H9 (cell line): ENCODE measurements at regions not wholly inside any gene's neighbourhood (a gene's known extent, or its start where the extent isn't known, plus 50 kb on each side); places are given as distances from the start of the nearest gene placed in this dataset.
A peak's percentile ranks its signal among the peaks of the same experiment; 100 is the strongest.

Experiments used
- DNase-seq: peaks from one replicate; pipeline ENCODE4 v3.0.0-alpha.2; 2017
- H2AFZ ChIP-seq: one replicate; pipeline ENCODE4 v1.6.1; 2013; ENCODE audit warnings: mild to moderate bottlenecking, low read length, control low read depth, moderate library complexity
- H2AK5ac ChIP-seq: 2 replicates; pipeline ENCODE4 v1.6.1; 2013; ENCODE audit warnings: low read length, control low read depth, mixed read lengths; ENCODE audit not compliant: insufficient read length
- H2BK120ac ChIP-seq: one replicate; pipeline ENCODE4 v1.6.1; 2013; ENCODE audit warnings: low read depth, mild to moderate bottlenecking, low read length, control low read depth, inconsistent platforms; ENCODE audit not compliant: poor library complexity, severe bottlenecking
- H2BK12ac ChIP-seq: 2 replicates; pipeline ENCODE4 v1.6.1; 2013; ENCODE audit warnings: low read length, control low read depth, mixed read lengths, low read depth; ENCODE audit not compliant: insufficient read length
- H2BK15ac ChIP-seq: 2 replicates; pipeline ENCODE4 v1.6.1; 2013; ENCODE audit warnings: low read depth, low read length, control low read depth
- H2BK20ac ChIP-seq: one replicate; pipeline ENCODE4 v1.6.1; 2013; ENCODE audit warnings: low read depth, mild to moderate bottlenecking, low read length, control low read depth, inconsistent platforms; ENCODE audit not compliant: poor library complexity, severe bottlenecking
- H2BK5ac ChIP-seq: 2 replicates; pipeline ENCODE4 v1.6.1; 2013; ENCODE audit warnings: low read length, control low read depth, mixed read lengths; ENCODE audit not compliant: insufficient read length
- H3K14ac ChIP-seq: 2 replicates; pipeline ENCODE4 v1.6.1; 2013; ENCODE audit warnings: low read length, control low read depth; ENCODE audit not compliant: insufficient read depth
- H3K18ac ChIP-seq: 2 replicates; pipeline ENCODE4 v1.6.1; 2013; ENCODE audit warnings: low read depth, mild to moderate bottlenecking, mixed read lengths, low read length, control low read depth; ENCODE audit not compliant: insufficient read length
- H3K23ac ChIP-seq: 2 replicates; pipeline ENCODE4 v1.6.1; 2013; ENCODE audit warnings: low read length, control low read depth, mixed read lengths, low read depth; ENCODE audit not compliant: insufficient read length
- H3K23me2 ChIP-seq: 2 replicates; pipeline ENCODE4 v1.6.1; 2013; ENCODE audit warnings: low read depth, mild to moderate bottlenecking, mixed read lengths, low read length, control low read depth; ENCODE audit not compliant: insufficient read length, poor library complexity, severe bottlenecking
- H3K27ac ChIP-seq: 2 replicates; pipeline ENCODE4 v1.5.1; 2013; ENCODE audit warnings: low read length, control low read depth, mixed read lengths, low read depth; ENCODE audit not compliant: insufficient read length
- H3K27me3 ChIP-seq: 2 replicates; pipeline ENCODE4 v1.6.1; 2013; ENCODE audit warnings: low read length, control low read depth, inconsistent platforms; ENCODE audit not compliant: insufficient read depth
- H3K4ac ChIP-seq: 2 replicates; pipeline ENCODE4 v1.6.1; 2013; ENCODE audit warnings: low read depth, mild to moderate bottlenecking, control low read depth, inconsistent platforms, low read length, moderate library complexity
- H3K4me1 ChIP-seq: 2 replicates; pipeline ENCODE4 v1.6.1; 2013; ENCODE audit warnings: low read length, control low read depth, inconsistent platforms; ENCODE audit not compliant: insufficient read depth
- H3K4me2 ChIP-seq: 2 replicates; pipeline ENCODE4 v1.6.1; 2013; ENCODE audit warnings: low read length, control low read depth, mixed read lengths; ENCODE audit not compliant: insufficient read length, insufficient read depth
- H3K56ac ChIP-seq: 2 replicates; pipeline ENCODE4 v1.6.1; 2013; ENCODE audit warnings: low read depth, mild to moderate bottlenecking, mixed read lengths, low read length, control low read depth; ENCODE audit not compliant: insufficient read length
- H3K79me1 ChIP-seq: 2 replicates; pipeline ENCODE4 v1.6.1; 2013; ENCODE audit warnings: low read depth, mild to moderate bottlenecking, moderate library complexity, low read length, control low read depth, inconsistent platforms; ENCODE audit not compliant: insufficient read depth, poor library complexity, severe bottlenecking
- H3K79me2 ChIP-seq: 2 replicates; pipeline ENCODE4 v1.6.1; 2013; ENCODE audit warnings: low read length, control low read depth, inconsistent platforms; ENCODE audit not compliant: insufficient read depth
- H3K9ac ChIP-seq: 2 replicates; pipeline ENCODE4 v1.6.1; 2013; ENCODE audit warnings: low read length, control low read depth, mixed read lengths; ENCODE audit not compliant: insufficient read length; ENCODE audit errors: extremely low read depth
- H3K9me3 ChIP-seq: one replicate; pipeline ENCODE4 v1.6.1; 2013; ENCODE audit warnings: low read depth, low read length, inconsistent platforms; ENCODE audit not compliant: control insufficient read depth
- H3T11ph ChIP-seq: one replicate; pipeline ENCODE4 v1.6.1; 2013; ENCODE audit warnings: mild to moderate bottlenecking, low read length, control low read depth, inconsistent platforms
- H4K20me1 ChIP-seq: one replicate; pipeline ENCODE4 v1.6.1; 2013; ENCODE audit not compliant: control insufficient read depth, insufficient read length, insufficient read depth
- H4K5ac ChIP-seq: 2 replicates; pipeline ENCODE4 v1.6.1; 2013; ENCODE audit warnings: low read depth, mild to moderate bottlenecking, mixed read lengths, low read length, control low read depth; ENCODE audit not compliant: insufficient read length
- H4K8ac ChIP-seq: replicated peaks from 2 replicates; pipeline ENCODE4 v1.6.1; 2013; ENCODE audit warnings: low read length, control low read depth, mixed read lengths, low read depth; ENCODE audit not compliant: insufficient read length
- H4K91ac ChIP-seq: 2 replicates; pipeline ENCODE4 v1.6.1; 2013; ENCODE audit warnings: low read depth, mild to moderate bottlenecking, moderate library complexity, mixed read lengths, low read length, control low read depth; ENCODE audit not compliant: insufficient read length
- H3K27ac Mint-ChIP-seq, 3 experiments: 2 replicates in 2 of 3; 3 replicates in 1 of 3; pipeline ENCODE4 v1.8.0; 2020 to 2021; ENCODE audit warnings: mixed read lengths in 3 of 3, mild to moderate bottlenecking in 1 of 3, moderate library complexity in 1 of 3
- H3K27me3 Mint-ChIP-seq: 2 replicates; pipeline ENCODE4 v1.8.0; 2021; ENCODE audit warnings: low read depth, mild to moderate bottlenecking, moderate library complexity, mixed read lengths
- H3K36me3 Mint-ChIP-seq, 3 experiments: 2 replicates in 2 of 3; 3 replicates in 1 of 3; pipeline ENCODE4 v1.8.0; 2020 to 2021; ENCODE audit warnings: low read depth in 3 of 3, mixed read lengths in 3 of 3; ENCODE audit not compliant: insufficient read depth in 1 of 3
- H3K4me1 Mint-ChIP-seq, 2 experiments: 2 replicates each; pipeline ENCODE4 v1.8.0; 2020; ENCODE audit warnings: mixed read lengths in 2 of 2
- H3K4me3 Mint-ChIP-seq, 2 experiments: 2 replicates in 1 of 2; 3 replicates in 1 of 2; pipeline ENCODE4 v1.8.0; 2020 to 2021; ENCODE audit warnings: mild to moderate bottlenecking in 2 of 2, mixed read lengths in 2 of 2, moderate library complexity in 1 of 2
- H3K9me3 Mint-ChIP-seq, 2 experiments: 2 replicates in 1 of 2; 3 replicates in 1 of 2; pipeline ENCODE4 v1.8.0; 2020; ENCODE audit warnings: mild to moderate bottlenecking in 2 of 2, mixed read lengths in 2 of 2, moderate library complexity in 1 of 2
- WGBS: extraction: QIAGEN DNeasy Blood & Tissue Kit; methylation state at CpG from one replicate; pipeline ENCODE4 v1.1.7; 2013; ENCODE audit warnings: missing lambda C conversion rate, low lambda C conversion rate, mixed read lengths; ENCODE audit not compliant: insufficient read length; ENCODE audit errors: extremely low coverage; 5-methylcytosine and 5-hydroxymethylcytosine counted together
- TF ChIP-seq, protein P1 (sequence below): fragments of 200-600 bp; sonication (generic); conservative IDR thresholded peaks from 3 replicates; pipeline ENCODE4 v1.8.0; 2021; ENCODE audit warnings: antibody characterized with exemption, mild to moderate bottlenecking

DNA sequence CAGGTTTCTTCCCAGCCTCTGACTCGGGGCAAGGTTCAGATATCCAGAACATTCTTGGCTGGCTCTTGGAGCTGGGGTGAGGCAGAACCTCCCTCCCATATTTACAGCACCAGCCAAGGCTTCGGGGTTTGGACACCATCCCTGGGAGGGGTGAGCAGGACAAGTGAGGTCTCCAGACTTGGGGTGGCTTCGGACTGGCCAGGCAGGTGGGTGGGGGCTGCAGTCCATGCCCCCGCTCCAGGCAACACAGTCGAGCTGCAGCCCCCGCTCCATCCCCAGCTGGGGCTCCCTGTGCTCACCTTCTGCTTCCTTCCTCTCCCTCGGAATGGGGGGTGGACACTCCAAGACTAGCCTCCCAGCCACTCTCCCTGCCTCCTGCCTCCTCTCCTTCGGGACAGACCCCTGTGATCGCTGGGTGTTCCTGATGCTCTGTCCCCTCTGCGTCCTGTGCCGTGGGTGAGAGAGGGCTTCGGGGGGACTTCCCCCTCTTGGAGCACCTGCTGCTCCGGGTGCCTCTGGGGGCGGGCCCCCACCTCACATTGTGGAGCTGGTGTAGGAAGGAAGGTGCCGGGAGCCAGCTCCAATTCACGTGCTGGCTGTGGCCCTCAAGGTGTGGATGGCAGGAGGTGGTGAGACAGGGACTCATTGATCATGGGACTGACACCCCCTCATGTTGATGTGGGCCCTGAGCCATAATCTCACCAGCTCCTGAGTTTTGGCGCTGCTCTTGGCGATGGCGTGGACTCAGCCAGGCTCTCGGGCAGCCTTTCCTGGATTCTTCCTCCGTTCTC is 189.2 kb downstream of the SEC14L1 start:
- no CpG with 5 or more reads among the region's 21 CpGs for WGBS
- no peaks in the 10 kb centered on the region; the same call in 1 of the 2 replicates for H3K79me2 ChIP-seq

More for the DNA sequence above, 189.2 kb downstream of the SEC14L1 start:
- H2BK12ac ChIP-seq, result no peak overlapping the region
- no peak overlapping the region for H3K27ac ChIP-seq
- H3K9ac ChIP-seq, result no peak overlapping the region
- no peaks in the 10 kb centered on the region for H3K79me1 ChIP-seq
- H4K91ac ChIP-seq, result no peak overlapping the region
- no peaks in the 10 kb centered on the region for H3K23me2 ChIP-seq
- H2BK15ac ChIP-seq, result no peak overlapping the region
- no peaks in the 10 kb centered on the region for H4K20me1 ChIP-seq
- H2AFZ ChIP-seq, result no peak overlapping the region
- H3K9me3 ChIP-seq, result no peaks in the 10 kb centered on the region
- H4K5ac ChIP-seq, result no peak overlapping the region
- no peak overlapping the region for H3K4ac ChIP-seq
- H2BK5ac ChIP-seq, result no peak overlapping the region
- peak; percentile 32 for DNase-seq
- H3K18ac ChIP-seq, result no peak overlapping the region
- H3K4me2 ChIP-seq, result no peak overlapping the region
- Mint-ChIP-seq H3K4me3 (no peak overlapping the region; a peak in 1 of 5 replicates), H3K9me3 (peaks cover 0 to 4% of the 10 kb centered on the region in 2 experiments; a peak in 1 of 5 replicates), H3K27me3 (no peaks in the 10 kb centered on the region), H3K4me1 (peaks cover 20% of the 10 kb centered on the region in 2 experiments), H3K36me3 (peaks cover 0 to 13% (median 3%) of the 10 kb centered on the region in 3 experiments; a peak in 4 of 7 replicates), H3K27ac (peak overlapping the region in 1 of 3 experiments; percentile 85; a peak in 2 of 7 replicates)
- no peak overlapping the region for H3K56ac ChIP-seq
- no peak overlapping the region for H2AK5ac ChIP-seq
- no peak overlapping the region for H3T11ph ChIP-seq
- H3K23ac ChIP-seq, result no peak overlapping the region
- no peak overlapping the region for H4K8ac ChIP-seq
- H2BK120ac ChIP-seq, result no peak overlapping the region
- H3K27me3 ChIP-seq, result no peaks in the 10 kb centered on the region
- TF ChIP-seq, protein P1, sequence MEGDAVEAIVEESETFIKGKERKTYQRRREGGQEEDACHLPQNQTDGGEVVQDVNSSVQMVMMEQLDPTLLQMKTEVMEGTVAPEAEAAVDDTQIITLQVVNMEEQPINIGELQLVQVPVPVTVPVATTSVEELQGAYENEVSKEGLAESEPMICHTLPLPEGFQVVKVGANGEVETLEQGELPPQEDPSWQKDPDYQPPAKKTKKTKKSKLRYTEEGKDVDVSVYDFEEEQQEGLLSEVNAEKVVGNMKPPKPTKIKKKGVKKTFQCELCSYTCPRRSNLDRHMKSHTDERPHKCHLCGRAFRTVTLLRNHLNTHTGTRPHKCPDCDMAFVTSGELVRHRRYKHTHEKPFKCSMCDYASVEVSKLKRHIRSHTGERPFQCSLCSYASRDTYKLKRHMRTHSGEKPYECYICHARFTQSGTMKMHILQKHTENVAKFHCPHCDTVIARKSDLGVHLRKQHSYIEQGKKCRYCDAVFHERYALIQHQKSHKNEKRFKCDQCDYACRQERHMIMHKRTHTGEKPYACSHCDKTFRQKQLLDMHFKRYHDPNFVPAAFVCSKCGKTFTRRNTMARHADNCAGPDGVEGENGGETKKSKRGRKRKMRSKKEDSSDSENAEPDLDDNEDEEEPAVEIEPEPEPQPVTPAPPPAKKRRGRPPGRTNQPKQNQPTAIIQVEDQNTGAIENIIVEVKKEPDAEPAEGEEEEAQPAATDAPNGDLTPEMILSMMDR, result no peak
- no peak overlapping the region for H3K14ac ChIP-seq
- no peak overlapping the region for H2BK20ac ChIP-seq
- no peaks in the 10 kb centered on the region for H3K4me1 ChIP-seq
